ENCODE measurements at regions not wholly inside any gene's neighbourhood (a gene's known extent, or its start where the extent isn't known, plus 50 kb on each side); places are given as distances from the start of the nearest gene placed in this dataset.
"Not testable (repeated sequence)": the region's sequence is repeated elsewhere in the genome, so short reads cannot be mapped to it uniquely, and the experiment has no call there.

DNA sequence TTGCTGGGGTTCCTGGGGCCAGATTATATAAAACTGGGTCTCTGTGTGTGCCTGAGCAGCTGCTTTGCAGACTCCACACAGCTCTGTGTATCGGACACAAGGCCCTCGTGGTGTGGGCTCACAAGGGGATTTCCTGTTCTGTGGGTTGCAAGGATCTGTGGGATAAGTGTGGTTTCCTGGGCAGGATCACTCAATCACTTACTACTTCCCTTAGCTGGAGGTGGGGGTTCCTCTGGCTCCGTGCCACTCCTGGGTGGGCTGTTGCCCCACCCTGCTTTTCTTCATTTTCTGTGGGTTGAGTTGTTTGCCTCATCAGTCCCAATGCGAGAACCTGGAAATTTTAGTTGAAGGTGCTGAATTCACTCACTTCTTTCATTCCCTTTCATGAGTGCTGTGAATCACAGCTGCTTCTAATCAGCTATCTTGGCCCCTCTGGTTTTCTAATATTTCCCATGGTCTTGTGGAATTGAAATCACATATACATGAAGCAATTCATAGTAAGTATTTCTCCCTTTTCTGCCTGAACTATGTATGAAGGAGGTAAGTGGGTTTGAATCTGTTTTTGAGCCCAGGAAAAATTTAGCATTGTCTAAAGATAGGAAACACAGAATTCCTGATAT, 196.3 kb downstream of the DCDC2C start:
- DNase-seq (ENCODE audit: low spot score) = no peak

DNA sequence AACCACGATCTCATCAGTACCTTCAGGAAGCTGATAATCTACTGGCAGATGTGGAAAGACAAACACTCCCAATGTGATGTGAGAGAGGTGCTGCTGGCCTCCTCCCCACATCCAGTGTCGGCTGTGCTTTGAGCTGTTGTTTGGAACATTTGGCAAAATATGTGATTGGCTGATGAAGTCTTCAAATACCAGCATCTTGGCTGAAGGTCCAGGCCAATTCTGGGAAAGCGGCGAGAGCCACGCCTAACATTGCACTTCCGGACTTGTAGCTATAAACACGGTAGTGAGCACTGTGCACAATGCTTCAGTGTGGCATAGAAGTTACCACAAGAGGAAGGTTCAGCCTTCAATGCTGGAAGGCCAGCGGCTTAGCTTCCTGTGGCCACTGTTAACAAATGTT, 198.8 kb downstream of the DCDC2C start:
- no peak for DNase-seq (ENCODE audit: low spot score)

DNA sequence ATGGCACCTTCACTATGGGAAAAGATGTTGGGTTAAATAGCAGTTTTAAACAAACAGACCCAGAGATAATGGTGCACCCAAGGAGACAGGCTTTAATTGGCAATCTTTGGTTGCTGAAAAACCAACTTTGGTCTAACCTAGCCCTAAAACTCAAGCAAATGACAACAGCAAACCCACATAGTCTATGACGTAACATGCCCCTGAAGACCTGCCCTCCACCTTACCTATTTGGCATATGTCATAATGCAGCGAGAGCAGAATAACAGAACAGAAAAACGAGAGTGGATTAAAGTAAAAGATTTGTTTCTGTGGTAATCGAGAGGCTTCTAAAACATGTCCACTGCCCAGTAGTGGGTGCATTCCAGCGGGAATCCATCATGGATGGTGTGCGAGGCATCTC, 200.7 kb downstream of the DCDC2C start:
- no peak for DNase-seq (ENCODE audit: low spot score)

DNA sequence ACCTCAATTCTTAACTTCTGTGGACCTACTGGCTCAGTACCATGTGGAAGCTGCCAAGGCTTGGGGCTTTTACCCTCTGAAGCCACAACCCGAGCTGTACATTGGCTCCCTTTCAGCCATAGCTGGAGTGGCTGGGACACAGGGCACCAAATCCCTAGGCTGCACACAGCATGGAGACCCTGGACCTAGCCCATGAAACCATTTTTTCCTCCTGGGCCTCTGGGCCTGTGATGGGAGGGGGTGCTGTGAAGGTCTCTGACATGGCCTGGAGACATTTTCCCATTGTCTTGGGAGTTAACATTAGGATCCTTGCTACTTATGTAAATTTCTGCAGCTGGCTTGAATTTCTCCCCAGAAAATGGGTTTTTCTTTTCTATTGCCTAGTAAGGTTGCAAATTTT, 205.1 kb downstream of the DCDC2C start:
- DNase-seq (ENCODE audit: low spot score) = not testable (repeated sequence)

DNA sequence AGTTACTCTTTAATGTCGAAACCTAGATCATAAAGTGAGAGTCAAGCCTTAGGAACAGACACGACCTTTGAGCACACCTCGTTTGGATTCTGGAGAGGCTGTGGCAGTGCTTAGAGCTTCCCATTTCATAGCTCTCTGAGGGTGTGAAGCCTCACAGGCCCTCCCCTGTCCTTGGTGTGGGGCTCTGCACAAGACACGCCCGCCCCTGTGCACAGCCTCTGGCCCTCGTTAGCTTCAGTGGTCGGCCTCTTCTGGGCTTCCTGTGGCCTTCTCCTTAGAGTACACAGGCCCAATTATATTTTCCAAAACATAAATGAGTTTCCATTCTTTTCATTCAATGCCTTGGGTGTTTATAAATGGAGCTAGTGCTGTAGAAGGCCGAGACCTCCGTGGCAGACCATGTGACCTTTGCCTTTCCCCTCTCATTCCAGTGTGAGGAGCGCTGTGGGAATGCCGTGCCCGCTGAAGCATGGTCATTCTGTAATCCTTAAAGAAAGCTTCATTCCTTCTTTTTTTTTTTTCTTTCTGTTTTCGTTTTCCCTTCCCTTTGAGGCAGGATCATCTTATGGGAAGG, 208.6 kb downstream of the DCDC2C start:
- no peak for DNase-seq (ENCODE audit: low spot score)

DNA sequence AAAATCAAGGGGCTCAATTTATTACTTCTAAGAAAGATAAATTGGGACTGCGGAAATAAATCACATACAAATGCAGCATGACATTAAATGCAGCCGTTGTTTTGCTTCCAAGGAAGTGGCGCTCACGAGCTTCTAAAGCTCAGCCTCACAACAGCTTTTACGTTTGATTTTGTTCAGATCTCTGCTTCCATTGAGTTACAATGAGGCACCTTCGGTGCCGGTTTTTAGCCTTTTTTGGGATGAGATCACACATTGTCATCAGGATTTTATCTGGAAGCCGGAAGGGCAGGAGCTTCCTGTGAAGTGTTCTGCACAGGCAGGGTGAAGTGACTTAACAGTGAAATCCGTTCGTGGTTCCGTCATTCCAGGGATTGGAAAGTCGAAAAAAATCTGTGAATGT, 209.8 kb downstream of the DCDC2C start:
- no peak for DNase-seq (ENCODE audit: low spot score)

DNA sequence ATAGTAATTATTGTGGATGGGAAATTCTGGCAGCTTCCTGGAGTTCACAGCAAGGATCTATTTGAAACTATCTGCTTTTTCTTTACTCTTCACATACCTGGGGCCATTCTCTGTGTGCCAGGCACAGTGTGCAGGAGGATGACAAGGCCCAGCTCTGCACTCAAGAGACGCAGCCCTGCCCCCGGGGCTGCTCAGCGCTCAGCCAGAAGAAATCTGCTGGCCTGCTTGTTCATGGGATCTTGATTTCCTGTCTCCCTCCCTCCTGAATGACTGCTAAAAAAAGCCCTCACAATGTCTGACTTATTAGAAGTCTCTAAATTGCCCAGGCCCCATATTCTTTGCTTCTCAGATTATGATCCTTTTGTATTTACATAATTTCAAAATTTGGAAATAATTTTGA, 210.9 kb downstream of the DCDC2C start:
- no peak for DNase-seq (ENCODE audit: low spot score)

DNA sequence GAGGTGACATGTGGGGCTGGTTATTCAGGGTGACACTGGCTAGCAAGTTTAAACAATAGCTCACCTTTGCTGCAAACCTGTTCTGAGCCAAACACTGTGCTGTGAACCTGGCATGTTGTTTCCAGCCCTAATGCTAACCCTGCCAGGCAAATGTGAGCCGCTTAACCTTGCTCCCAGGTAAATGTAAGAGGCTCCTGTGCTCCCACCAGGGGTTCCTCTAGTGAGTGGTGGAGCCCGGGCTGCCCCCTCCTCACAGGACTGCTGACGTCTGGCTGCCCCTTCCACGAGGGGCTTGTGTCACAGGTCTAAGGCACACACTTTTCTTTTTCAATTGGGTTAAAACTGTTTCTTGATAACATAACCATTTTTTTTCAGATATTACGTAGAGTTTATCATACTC, 223.7 kb downstream of the DCDC2C start:
- no peak for DNase-seq (ENCODE audit: low spot score)

DNA sequence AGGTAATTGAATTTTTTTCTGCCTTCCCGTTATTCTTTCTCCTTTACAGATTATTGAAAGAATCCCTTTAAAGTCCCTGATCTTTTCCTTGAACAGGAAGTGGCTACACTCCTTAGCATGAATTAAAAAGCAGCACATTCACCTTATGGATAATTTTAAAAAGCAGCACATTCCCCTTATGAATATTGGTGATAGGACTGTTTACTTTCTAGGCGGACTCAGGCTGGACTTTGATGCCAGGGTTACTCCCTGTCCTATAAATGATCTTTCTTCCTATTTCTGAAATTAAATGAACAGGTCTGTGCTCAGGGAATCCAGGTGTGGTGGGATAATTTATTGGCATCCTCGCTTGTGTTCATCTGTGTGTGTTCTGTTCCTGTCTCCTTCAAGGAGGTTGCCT, 226.0 kb downstream of the DCDC2C start:
- no peak for DNase-seq (ENCODE audit: low spot score)

DNA sequence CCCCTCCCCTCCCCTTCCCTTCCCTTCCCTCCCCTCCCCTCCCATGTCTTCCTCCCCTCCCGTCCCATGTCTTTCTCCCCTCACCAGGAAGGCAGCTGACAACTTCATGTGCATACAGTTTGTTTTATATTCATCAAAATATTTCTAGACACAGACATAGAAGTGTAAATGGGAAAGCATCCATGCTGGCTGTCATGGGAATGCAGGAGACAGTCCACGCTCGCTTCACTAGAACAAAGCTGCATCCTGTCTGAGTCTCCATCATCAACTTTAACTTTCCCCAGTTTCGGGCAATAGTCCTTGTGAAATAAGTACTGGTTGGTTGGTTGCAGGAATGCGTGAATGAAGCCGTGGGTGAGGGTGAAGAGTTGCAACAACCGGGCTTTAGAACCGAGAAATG, 226.9 kb downstream of the DCDC2C start:
- no peak for DNase-seq (ENCODE audit: low spot score)

DNA sequence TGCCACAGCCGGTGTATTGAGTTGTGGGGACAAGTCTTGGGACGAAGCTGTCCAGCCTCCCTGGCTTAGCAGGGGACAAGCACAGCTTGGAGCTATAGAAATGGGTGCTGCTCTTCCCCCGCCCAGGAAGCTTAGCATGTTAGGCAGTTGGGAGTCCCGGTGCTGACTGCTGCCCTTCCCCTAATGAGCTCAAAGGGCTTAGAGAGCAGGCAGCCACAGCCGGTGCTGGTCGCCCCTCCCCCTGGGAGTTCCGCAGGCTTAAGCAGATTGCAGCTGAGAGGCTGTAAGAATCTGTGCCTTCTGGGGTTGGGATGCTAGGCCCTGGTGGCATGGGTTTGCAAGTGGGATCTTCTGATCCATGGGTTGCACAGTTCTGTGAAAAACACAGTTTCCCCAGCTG, 237.3 kb downstream of the DCDC2C start:
- DNase-seq (ENCODE audit: low spot score) = no peak

DNA sequence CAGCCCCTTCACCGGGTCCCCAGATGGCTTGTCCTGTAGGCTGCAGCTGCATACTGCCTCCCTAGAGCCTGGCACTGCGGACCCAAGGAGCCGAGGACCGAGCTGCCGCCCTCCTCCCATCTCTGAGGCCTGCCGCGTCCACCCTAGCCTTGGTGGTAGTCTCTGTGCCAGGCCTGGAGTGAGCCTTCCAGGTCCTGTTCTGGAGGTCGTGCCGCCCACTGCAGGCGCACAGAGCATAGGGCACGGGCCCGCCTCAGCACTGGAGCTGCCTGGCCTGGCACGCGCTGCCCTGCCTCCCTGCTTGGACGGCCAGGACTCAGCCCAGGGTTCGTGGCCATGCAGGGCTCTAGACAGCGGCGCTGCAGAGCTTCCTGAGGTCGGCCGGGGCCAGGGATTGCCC, 239.5 kb downstream of the DCDC2C start:
- no peak for DNase-seq (ENCODE audit: low spot score)

DNA sequence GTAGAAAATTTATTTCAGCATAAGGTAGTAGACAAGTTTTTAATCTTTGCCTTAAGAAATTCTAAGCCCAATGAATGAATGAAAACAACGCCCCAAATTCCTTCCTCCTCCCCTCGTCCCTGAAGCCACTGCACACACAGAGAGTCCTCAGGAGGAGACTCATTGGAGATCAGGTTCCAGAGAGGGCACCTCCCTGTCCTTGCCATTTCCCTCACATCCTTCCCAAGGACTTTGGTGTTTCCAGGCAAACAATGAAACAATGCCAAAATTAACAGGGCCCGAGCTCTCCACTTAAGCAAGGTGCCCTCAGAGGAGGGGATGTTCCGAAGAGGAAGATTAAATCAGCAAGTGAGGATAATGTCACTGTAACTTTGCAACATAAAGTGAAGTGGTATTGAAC, 240.7 kb downstream of the DCDC2C start:
- DNase-seq (ENCODE audit: low spot score) = no peak

DNA sequence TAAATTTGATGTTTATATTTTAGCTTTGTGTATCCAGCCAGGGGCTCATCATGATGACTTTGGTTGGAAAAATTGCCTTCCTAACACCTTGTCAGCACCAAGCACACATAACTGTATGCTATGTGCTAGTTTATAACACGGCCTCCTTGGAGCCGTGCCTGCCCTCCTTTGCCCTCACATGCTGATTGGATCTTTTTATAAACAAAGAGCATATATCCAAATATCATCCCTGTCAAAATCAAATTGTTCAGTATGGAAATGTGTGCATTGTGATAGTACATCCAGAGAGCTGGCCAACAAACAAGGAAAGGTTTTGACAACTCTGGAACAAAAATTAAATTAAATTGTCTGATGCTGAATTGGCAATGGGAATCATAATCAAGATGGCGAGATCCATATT, 241.5 kb downstream of the DCDC2C start:
- DNase-seq (ENCODE audit: low spot score) = no peak

DNA sequence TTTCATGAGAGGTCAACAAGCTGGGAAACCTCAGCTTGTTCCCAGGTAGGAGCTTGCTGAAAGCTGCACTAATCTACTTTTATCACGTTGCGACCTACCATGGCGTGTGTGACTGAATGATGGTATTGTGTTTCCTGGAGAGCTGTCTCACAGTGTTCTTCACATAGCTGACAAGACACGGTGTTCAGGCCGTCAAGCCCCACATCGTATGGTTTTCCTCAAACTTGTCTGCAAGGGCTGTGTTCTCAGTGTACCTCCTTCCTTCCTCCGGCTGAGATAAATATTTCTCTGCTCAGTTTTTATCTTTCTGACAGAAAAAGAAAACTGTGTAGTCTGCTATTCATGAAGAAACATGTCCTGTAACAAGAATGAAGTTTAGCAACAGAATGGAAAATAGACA, 244.8 kb downstream of the DCDC2C start:
- DNase-seq (ENCODE audit: low spot score) = no peak

DNA sequence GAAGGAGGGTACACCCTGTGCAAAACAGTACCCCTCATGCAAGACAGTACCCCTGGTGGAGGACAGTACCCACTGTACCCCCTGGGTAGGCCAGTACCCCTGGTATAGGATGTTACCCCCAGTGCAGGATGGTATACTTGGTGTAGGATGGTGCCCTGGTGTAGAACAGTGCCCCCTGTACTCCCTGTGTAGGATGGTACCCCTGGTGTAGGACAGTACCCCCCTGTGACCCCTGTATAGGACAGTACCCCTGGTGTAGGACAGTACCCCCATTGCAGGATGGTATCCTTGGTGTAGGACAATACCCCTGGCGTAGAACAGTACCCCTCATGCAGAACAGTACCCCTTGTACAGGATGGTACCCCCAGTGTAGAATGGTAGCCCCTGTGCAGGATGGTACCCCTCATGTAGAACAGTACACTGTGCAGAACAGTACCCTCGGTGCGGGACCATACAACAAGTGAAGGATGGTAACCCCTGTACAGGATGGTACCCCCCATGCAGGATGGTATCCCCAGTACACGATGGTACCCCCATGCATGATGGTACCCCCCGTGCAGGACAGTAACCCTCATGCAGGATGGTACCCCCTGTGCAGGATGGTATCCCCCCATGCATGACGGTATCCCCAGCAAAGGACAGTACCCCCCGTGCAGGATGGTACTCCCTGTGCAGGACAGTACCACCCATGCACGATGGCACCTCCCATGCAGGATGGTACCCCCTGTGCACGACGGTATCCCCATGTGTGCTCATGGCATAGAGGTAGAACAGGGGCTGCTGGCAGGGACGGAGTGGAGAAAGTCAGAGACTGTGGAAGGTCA, 248.0 kb downstream of the DCDC2C start:
- DNase-seq (ENCODE audit: low spot score) = no peak

DNA sequence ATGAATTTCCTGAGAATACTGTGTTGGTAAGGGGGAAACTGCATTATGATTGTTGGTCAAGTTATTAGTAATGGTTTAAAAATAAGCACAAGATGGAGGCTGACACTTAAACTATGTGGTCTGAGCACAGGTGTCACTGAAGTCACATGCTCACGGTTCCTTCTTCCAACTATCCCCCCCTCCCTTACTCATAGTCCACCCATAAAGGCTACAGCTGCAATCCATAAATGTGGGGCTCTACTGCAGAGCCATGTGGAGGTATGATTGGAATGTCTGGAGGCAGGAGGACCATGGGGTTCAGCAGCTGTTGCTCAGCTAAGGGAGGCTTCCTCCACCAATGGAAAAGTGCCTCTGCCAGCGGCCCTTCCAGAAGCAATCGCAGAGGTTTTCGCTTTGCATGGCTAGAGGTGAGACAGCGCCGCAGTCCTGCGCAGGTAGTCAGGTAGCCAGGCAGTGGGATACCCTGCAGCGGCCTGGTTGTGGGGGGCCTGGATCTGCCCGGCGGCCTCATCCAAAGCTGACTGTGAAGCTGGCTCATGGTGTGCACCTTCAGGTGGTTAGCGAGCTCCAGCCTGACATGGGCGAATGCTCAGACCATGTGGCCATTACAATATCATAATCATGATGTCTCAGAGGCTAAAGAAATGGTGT, 249.6 kb downstream of the DCDC2C start:
- no peak for DNase-seq (ENCODE audit: low spot score)

DNA sequence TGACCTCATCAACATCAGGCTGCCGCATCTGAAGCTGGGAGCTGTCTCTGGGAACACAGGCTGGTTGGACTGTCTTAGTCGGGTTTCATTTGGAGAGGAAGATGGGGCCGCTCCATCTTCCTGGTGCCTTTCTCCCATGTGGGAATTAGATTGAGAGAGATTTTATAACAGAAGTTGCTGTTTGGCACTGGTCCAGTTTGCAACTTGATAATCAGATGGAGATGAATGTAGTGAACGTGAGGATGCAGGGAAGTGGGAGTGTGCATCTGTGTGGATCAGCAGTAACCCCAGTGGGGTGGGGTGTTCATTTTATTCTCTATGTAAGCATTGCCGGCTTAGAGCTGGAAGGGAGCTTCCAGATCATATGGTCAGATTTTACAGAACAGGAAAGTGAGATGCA, 250.9 kb downstream of the DCDC2C start:
- DNase-seq (ENCODE audit: low spot score) = no peak

DNA sequence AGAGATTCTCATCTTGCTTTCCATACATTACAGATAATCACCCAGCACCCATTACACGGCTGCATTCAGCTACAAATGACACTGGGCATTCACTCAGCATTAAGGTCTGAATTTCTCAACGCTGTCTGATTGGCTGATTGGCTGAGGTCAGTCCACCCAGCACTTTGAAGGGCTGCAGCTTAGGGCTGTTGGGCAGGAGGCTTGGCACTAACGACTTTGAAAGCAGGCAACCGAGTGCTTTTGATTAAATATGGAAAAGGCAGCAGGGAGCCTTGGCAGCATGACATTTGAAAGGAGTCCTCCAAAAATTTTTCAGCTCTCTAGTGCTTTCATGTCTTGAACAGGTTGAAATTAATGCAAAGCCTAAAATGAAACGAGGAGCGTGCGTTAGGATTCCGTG, 253.0 kb downstream of the DCDC2C start:
- no peak for DNase-seq (ENCODE audit: low spot score)

DNA sequence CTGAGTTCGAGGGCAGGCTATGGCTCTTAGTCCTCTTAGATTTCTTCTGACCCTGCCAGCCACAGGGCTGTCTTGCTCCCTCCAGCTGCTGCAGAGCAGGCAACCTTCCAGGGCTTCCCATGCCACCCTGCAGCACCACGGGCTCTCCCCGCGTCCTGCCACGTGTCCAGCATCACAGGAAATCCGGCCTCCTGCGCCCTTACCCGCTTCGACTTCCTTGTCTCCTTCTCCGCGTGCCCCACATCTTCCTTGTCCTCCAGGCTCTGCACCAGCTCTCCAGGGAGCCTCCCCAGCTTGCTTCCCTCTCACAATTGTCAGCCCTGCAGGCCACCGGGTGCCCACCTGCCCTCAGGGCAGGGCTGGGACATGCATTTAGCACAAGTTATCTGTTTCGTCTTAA, 253.5 kb downstream of the DCDC2C start:
- no peak for DNase-seq (ENCODE audit: low spot score)

DNA sequence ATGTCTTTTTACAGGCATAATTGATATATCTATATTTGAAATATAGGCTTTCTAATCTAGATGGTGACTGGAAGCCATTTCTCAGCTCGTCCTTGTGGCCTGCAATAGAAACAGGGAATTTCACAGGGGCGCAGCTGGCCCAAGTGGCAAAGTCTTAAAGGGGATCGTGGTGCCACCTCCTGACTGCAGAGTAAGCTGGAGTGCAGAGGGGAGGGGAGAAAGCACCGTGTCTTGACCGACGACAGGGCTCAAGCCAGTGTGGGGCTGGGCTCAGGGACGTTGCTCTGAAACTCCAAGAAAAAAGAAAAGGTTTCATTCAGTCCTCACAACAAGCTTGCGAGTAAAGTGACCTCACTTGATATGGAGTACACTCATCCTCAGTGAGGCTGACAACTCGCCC, 255.1 kb downstream of the DCDC2C start:
- no peak for DNase-seq (ENCODE audit: low spot score)

DNA sequence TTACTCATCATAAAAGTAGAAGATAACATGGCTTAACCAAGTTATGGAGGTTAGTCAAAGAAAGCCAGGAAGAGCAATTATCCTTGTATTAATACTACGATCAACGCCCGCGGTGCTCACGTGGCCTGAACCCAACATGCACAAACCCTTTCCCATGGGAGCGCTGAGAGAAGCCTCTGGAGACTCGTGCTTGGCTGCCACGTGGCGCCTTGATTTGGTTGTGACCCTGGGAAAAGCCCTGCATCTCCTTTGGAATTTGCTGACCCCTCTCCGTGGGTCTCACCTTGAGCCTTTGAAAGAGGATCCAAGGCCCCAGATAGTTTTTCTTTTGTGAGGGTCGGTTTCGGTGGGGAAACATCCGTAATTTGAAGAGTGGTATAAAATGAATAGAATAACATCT, 255.6 kb downstream of the DCDC2C start:
- DNase-seq (ENCODE audit: low spot score) = no peak

DNA sequence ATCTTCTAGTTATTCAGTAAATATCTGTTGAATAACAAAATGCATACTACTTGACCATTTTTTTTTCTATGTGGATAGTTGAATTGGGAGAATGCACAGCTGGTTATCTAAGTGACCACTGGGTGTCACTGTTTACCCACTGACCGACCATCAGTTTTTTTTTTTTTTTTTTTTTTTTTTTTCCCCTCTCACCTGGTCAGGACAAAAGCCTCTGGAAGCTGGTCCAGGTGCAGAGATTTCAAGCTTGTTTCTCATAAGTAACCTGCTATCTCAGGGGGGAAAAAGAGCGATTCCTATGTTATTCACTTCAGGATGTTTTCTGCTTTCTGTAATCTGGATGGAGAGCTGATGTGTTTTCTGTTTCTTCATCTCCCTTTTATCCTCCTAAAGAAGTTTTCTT, 256.0 kb downstream of the DCDC2C start:
- no peak for DNase-seq (ENCODE audit: low spot score)
